GM06990 (cell line): ENCODE measurements at regions not wholly inside any gene's neighbourhood (a gene's known extent, or its start where the extent isn't known, plus 50 kb on each side); places are given as distances from the start of the nearest gene placed in this dataset.
"Not testable (repeated sequence)": the region's sequence is repeated elsewhere in the genome, so short reads cannot be mapped to it uniquely, and the experiment has no call there.

Experiments used
- DNase-seq: peaks from one replicate; pipeline ENCODE4 v3.0.0-alpha.2; 2011; ENCODE audit not compliant: insufficient read length; ENCODE audit errors: extremely low read depth
- H3K27me3 ChIP-seq: replicated peaks from 2 replicates; pipeline ENCODE4 v1.6.0; 2011; ENCODE audit warnings: low read length; ENCODE audit not compliant: control insufficient read depth, insufficient read depth
- H3K36me3 ChIP-seq: 2 replicates; pipeline ENCODE4 v1.5.1; 2011; ENCODE audit warnings: low read length; ENCODE audit not compliant: control insufficient read depth, insufficient read depth
- H3K4me3 ChIP-seq: replicated peaks from 2 replicates; pipeline ENCODE4 v1.5.1; 2011; ENCODE audit warnings: low read depth, mild to moderate bottlenecking, control low read depth, low read length
- CTCF ChIP-seq: IDR thresholded peaks from 2 replicates; pipeline ENCODE4 v1.5.1; 2011; ENCODE audit warnings: low read length, control low read depth, mild to moderate bottlenecking, inconsistent platforms; ENCODE audit not compliant: insufficient read depth, poor library complexity, severe bottlenecking

DNA sequence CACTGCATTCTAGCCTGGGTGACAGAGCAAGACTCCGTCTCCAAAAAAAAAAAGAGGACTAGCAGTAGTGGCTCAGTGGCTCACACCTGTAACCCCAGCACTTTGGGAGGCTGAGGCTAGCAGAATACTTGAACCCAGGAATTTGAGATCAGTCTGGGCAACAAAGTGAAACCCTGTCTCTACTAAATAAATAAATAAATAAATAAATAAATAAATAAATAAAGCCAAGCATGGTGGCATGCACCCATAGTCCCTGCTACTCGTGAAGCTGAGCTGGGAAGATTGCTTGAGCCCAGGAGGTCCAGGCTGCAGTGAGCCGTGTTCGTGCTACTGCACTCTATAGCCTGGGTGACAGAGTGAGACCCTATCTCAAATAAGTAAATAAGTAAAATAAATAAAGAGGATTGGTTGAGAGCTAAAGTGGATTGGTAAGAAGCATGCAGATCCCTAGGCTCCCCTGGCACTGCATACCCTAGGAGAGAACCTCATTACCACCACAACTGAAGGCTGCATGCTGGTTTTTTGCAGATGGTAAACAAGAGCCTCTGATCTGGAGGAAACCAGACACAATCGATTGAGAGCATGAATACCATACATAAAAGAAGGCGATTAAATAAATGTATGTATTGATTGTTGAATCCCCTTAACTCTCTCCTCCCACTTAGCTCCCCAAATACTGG is 163.2 kb downstream of the REEP3 start:
- Histone ChIP-seq H3K36me3 (no peaks in the 10 kb centered on the region), H3K4me3 (no peak overlapping the region), H3K27me3 (no peaks in the 10 kb centered on the region)
- TF ChIP-seq CTCF: no peak
- DNase-seq: no peak

DNA sequence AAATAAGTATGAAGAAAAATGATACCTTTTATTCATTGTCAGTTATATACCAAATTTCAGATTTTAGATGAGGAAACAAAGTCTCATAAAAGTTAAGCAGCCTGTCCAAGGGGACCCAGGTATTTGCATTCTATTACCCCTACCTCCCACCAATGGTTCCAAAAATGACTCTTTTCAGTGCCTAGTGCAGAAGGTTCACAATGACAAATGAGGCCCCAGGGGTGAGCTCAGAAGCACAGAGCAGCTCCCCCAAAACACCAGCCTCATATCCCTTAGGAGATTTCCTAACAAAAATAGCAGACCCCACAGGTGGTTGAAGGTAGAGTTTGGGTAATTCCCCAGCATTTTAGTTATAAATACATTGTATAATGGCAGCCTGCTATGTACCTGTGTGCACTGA is 168.6 kb downstream of the REEP3 start:
- Histone ChIP-seq H3K4me3 (no peak overlapping the region), H3K36me3 (no peaks in the 10 kb centered on the region), H3K27me3 (no peaks in the 10 kb centered on the region)
- no peak for TF ChIP-seq CTCF
- no peak for DNase-seq

DNA sequence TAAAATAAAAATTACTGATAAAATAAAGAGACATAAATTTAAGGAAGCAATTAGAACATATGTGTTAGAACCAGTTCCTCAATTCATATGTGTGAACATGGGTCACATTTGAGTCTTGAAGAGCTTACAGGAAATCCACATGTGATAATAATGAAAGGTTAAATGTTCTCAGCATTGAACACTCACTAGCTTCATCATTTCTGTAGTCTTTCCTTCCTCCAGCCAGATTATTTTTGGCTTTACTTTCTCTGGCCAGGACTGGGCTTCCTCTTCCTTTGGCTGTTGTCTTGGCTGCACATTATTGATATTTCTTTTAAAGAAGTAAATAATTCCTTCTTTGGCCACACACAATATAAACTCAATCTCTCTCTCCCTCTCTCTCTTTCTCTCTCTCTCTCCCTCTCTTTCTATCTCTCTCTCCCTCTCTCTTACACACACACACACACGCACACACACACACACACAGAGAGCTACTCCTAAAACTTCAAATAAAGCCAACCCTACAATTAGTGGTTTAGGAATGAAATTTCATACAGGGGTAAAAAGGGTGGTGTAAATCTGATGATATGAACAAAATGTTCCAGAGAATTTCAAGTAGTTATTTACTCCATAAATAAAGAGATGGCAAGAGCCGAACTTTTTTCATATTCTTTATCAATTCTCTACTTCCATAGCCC is 171.2 kb downstream of the REEP3 start:
- TF ChIP-seq CTCF: no peak
- Histone ChIP-seq H3K36me3 (no peaks in the 10 kb centered on the region), H3K4me3 (no peak overlapping the region), H3K27me3 (no peaks in the 10 kb centered on the region)
- peak; percentile 47 for DNase-seq

GRCh38 chr10:63693021-63693420 is 171.8 kb downstream of the REEP3 start:
- DNase-seq, H3K36me3 ChIP-seq, H3K27me3 ChIP-seq, H3K4me3 ChIP-seq: not testable (repeated sequence)

GRCh38 chr10:63696205-63696604 is 175.0 kb downstream of the REEP3 start:
- no peak overlapping the region for H3K4me3 ChIP-seq
- no peaks in the 10 kb centered on the region for H3K27me3 ChIP-seq
- TF ChIP-seq CTCF: no peak
- no peak for DNase-seq
- H3K36me3 ChIP-seq: no peaks in the 10 kb centered on the region

DNA sequence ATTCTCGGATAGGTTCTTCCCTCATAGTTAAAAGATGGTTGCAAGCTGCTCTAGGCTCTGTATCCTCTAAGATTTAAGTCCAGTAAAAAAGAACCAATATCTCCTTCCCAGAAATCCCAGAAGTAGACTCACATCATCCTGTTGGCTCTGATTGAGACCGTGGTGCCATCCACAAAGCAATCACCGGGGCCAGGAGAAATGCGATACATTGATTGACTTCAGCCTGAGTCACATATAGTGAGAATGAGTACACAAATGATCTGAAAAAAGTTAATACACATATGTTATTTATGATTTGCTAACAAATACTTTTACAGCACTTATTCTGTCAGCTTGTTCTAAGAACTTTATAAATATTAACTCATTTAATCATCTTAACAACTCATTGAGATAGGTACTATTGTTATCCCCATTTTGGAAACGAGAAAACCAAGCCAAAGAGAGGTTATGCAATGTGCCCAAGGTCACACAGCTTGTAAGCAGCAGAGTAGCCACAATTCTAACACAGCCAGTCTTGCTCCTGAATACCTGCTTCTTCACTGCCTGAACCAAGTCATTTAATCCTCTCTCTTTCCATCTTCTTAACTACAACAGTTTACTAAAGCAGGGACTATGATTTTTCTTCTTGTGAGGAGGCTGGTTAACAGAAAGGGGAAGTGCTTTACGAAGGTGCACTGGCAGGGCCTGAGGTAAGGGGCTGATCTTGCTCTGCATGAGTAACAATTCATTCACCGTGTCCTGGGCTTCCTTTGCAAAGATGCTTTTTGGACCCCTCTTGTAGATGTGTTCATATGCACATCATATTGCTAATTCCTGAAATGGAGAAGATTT is 177.0 kb downstream of the REEP3 start:
- no peaks in the 10 kb centered on the region for H3K36me3 ChIP-seq
- H3K4me3 ChIP-seq: no peak overlapping the region
- DNase-seq: no peak
- no peaks in the 10 kb centered on the region for H3K27me3 ChIP-seq
- TF ChIP-seq CTCF: no peak
